Cardiac septum (tissue), 1 donor: ENCODE measurements at regions not wholly inside any gene's neighbourhood (a gene's known extent, or its start where the extent isn't known, plus 50 kb on each side); places are given as distances from the start of the nearest gene placed in this dataset.

Source experiments
- DNase-seq: peaks from one replicate; pipeline ENCODE4 v3.0.0-alpha.2; 2020; ENCODE audit warnings: low spot score
- intact Hi-C: fragments of 100-400 bp; cut with DNase I; formaldehyde crosslinking; loops from one replicate; pipeline ENCODE4 v1.14.0; 2022
- donor health status: DM: no; HTN: no; CAD: no.

GRCh38 chr12:114875313-114875712 is 191.3 kb upstream of the TBX3 start:
- intact Hi-C loops = no loop called here
- DNase-seq = no peak

GRCh38 chr12:114873656-114874055 is 189.7 kb upstream of the TBX3 start:
- DNase-seq = no peak
- intact Hi-C loops = no loop called here

- intact Hi-C loops = no loop called here
- DNase-seq = no peak
Measured at GRCh38 chr12:114868995-114869834, 185.2 kb upstream of the TBX3 start.

GRCh38 chr12:114866331-114866730 is 182.4 kb upstream of the TBX3 start:
- DNase-seq = no peak
- intact Hi-C loops = no loop called here

GRCh38 chr12:114864837-114865551 is 181.0 kb upstream of the TBX3 start:
- no peak for DNase-seq
- intact Hi-C loops = no loop called here

GRCh38 chr12:114863911-114864310 is 179.9 kb upstream of the TBX3 start:
- no peak for DNase-seq

GRCh38 chr12:114860969-114861368 is 177.0 kb upstream of the TBX3 start:
- no peak for DNase-seq
- intact Hi-C loops = no loop called here

More at GRCh38 chr12:114863911-114864310, 179.9 kb upstream of the TBX3 start:
- intact Hi-C loops = no loop called here

- no peak for DNase-seq
Measured at GRCh38 chr12:114858388-114859146, 174.6 kb upstream of the TBX3 start.

GRCh38 chr12:114855678-114856077 is 171.7 kb upstream of the TBX3 start:
- no peak for DNase-seq
- intact Hi-C loops = no loop called here

More at GRCh38 chr12:114858388-114859146, 174.6 kb upstream of the TBX3 start:
- intact Hi-C loops = no loop called here

GRCh38 chr12:114852976-114853529 is 169.1 kb upstream of the TBX3 start:
- intact Hi-C loops = no loop called here
- DNase-seq = no peak

GRCh38 chr12:114851981-114852380 is 168.0 kb upstream of the TBX3 start:
- DNase-seq = no peak
- intact Hi-C loops = no loop called here

- no peak for DNase-seq
- intact Hi-C loops = no loop called here
Measured at GRCh38 chr12:114850661-114851275, 166.8 kb upstream of the TBX3 start.

- DNase-seq = no peak
- intact Hi-C loops = no loop called here
Measured at GRCh38 chr12:114848666-114849065, 164.7 kb upstream of the TBX3 start.

- no peak for DNase-seq
- intact Hi-C loops = no loop called here
Measured at GRCh38 chr12:114847441-114848035, 163.6 kb upstream of the TBX3 start.

GRCh38 chr12:114846771-114847170 is 162.8 kb upstream of the TBX3 start:
- intact Hi-C loops = no loop called here
- DNase-seq = no peak

GRCh38 chr12:114841557-114842251 is 157.7 kb upstream of the TBX3 start:
- intact Hi-C loops = no loop called here
- DNase-seq = no peak

GRCh38 chr12:114838480-114838879 is 154.5 kb upstream of the TBX3 start:
- intact Hi-C loops = no loop called here
- no peak for DNase-seq

GRCh38 chr12:114836609-114837008 is 152.6 kb upstream of the TBX3 start:
- no peak for DNase-seq
- intact Hi-C loops = no loop called here

- DNase-seq = no peak
- intact Hi-C loops = no loop called here
Measured at GRCh38 chr12:114835031-114835430, 151.1 kb upstream of the TBX3 start.
